ENCODE measurements at regions not wholly inside any gene's neighbourhood (a gene's known extent, or its start where the extent isn't known, plus 50 kb on each side); places are given as distances from the start of the nearest gene placed in this dataset.
"Not testable (repeated sequence)": the region's sequence is repeated elsewhere in the genome, so short reads cannot be mapped to it uniquely, and the experiment has no call there.

DNA sequence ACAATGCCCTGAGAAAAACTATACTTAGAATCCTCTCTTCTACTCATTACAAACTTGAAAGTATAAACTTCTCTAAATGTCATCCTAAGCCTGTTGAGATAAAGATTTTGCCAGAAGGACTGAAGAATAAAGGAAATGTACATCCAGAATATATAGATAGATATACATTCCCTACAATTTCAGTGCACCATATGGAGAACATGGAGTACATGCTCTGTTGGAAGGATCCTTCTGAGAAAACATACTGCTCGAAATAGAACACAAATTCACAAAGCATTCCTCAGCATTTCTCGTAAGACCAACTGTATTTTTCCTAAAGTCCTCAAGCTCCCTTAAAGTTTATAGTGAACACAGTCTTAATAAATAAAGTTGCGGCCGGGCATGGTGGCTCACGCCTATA is 69.7 kb upstream of the RASA1 start:
- no peak for DNase-seq (ENCODE audit: low spot score)

GRCh38 chr5:87199246-87199645 is 68.4 kb upstream of the RASA1 start:
- DNase-seq (ENCODE audit: low spot score) = not testable (repeated sequence)

- not testable (repeated sequence) for DNase-seq (ENCODE audit: low spot score)
These were observed 68.0 kb upstream of the RASA1 start for GRCh38 chr5:87199704-87200103.

- peak; percentile 5 for DNase-seq (ENCODE audit: low spot score)
These were observed 57.6 kb upstream of the RASA1 start for GRCh38 chr5:87210076-87210475.

DNA sequence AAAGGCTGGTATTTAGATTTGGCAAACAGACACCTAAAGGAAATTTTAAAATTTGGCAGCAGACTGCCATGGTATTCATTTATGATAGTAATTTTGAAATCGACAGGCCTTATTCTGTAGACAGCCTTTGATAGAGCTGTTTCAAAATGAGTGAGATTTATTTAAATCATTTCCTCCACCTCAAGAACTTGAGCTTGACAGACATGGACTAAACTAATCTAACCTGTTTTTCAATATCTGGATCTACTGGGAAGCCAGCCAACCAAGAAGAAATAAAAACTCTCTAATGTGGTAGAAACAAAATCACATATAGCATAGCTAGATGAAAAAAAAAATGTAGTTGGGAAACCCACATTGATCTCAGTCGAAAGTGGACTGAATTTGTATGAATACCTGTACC is 56.9 kb upstream of the RASA1 start:
- no peak for DNase-seq (ENCODE audit: low spot score)

DNA sequence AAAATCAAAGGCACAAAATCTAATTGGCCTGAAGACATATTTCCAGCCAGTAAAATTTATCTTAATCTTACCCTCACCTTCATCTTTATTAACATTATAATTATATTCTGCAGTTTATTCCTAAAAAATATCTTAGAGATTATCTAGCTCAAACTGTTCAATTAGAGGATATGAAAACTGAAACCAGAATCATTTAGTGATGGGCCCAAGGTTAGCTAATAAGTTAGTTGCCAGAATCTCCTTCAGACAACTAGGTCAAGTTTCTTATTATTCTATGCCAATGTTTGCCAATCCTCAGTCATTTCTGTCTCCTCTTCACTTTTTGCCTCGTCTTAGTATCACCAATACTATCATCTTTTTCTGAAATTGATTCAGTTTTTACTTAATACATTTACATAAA is 56.0 kb upstream of the RASA1 start:
- DNase-seq (ENCODE audit: low spot score) = no peak

- DNase-seq (ENCODE audit: low spot score) = not testable (repeated sequence)
These were observed 55.5 kb upstream of the RASA1 start for GRCh38 chr5:87212183-87212582.

DNA sequence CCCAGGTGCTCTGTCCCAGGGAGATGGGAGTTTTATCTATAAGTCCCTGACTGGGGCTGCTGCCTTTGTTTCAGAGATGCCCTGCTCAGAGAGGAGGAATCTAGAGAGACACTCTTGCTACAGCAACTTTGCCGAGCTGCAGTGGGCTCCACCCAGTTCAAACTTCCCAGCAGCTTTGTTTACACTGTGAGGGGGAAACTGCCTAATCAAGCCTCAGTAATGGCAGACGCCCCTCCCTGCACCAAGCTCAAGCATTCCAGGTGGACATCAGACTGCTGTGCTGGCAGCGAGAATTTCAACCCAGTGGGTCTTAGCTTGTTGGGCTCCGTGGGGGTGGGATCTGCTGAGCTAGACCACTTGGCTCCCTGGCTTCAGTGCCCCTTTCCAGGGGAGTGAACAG is 50.2 kb upstream of the RASA1 start:
- not testable (repeated sequence) for DNase-seq (ENCODE audit: low spot score)

All from AG08396 (cell line).